ENCODE measurements at regions not wholly inside any gene's neighbourhood (a gene's known extent, or its start where the extent isn't known, plus 50 kb on each side); places are given as distances from the start of the nearest gene placed in this dataset.
A peak's percentile ranks its signal among the peaks of the same experiment; 100 is the strongest.
"Not testable (repeated sequence)": the region's sequence is repeated elsewhere in the genome, so short reads cannot be mapped to it uniquely, and the experiment has no call there.

- no peak for TF ChIP-seq CTCF (IDR thresholded peaks at IDR 0.05; ENCODE audit: low read depth, low read length, missing control alignments)
- H3K4me3 ChIP-seq (ENCODE audit: low read depth, low read length) = no peak overlapping the region
- in situ Hi-C loops (cut with HindIII; ENCODE audit: low sequenced_read_pairs) = no loop called here
- no peak for DNase-seq (ENCODE audit: low read depth)
These were observed 64.9 kb upstream of the HSPB3 start for GRCh38 chr5:54390539-54391031.

GRCh38 chr5:54390015-54390414, 65.5 kb upstream of the HSPB3 start:
- DNase-seq (ENCODE audit: low read depth) = peak; percentile 88
- no peak overlapping the region for H3K4me3 ChIP-seq (ENCODE audit: low read depth, low read length)
- in situ Hi-C loops (cut with HindIII; ENCODE audit: low sequenced_read_pairs) = no loop called here
- TF ChIP-seq CTCF (IDR thresholded peaks at IDR 0.05; ENCODE audit: low read depth, low read length, missing control alignments) = no peak

- in situ Hi-C loops (cut with HindIII; ENCODE audit: low sequenced_read_pairs); H3K4me3 ChIP-seq (ENCODE audit: low read depth, low read length); DNase-seq (ENCODE audit: low read depth): not testable (repeated sequence)
These were observed 66.1 kb upstream of the HSPB3 start for GRCh38 chr5:54389399-54389798.

GRCh38 chr5:54388811-54389210, 66.7 kb upstream of the HSPB3 start:
- no peak for DNase-seq (ENCODE audit: low read depth)
- H3K4me3 ChIP-seq (ENCODE audit: low read depth, low read length) = no peak overlapping the region
- no peak for TF ChIP-seq CTCF (IDR thresholded peaks at IDR 0.05; ENCODE audit: low read depth, low read length, missing control alignments)
- in situ Hi-C loops (cut with HindIII; ENCODE audit: low sequenced_read_pairs) = no loop called here

GRCh38 chr5:54388409-54388808, 67.1 kb upstream of the HSPB3 start:
- no peak overlapping the region for H3K4me3 ChIP-seq (ENCODE audit: low read depth, low read length)
- in situ Hi-C loops (cut with HindIII; ENCODE audit: low sequenced_read_pairs) = no loop called here
- TF ChIP-seq CTCF (IDR thresholded peaks at IDR 0.05; ENCODE audit: low read depth, low read length, missing control alignments) = no peak
- no peak for DNase-seq (ENCODE audit: low read depth)

GRCh38 chr5:54387659-54388232, 67.8 kb upstream of the HSPB3 start:
- DNase-seq (ENCODE audit: low read depth) = no peak
- TF ChIP-seq CTCF (IDR thresholded peaks at IDR 0.05; ENCODE audit: low read depth, low read length, missing control alignments) = no peak
- in situ Hi-C loops (cut with HindIII; ENCODE audit: low sequenced_read_pairs) = no loop called here
- no peak overlapping the region for H3K4me3 ChIP-seq (ENCODE audit: low read depth, low read length)

GRCh38 chr5:54387031-54387430, 68.5 kb upstream of the HSPB3 start:
- no peak overlapping the region for H3K4me3 ChIP-seq (ENCODE audit: low read depth, low read length)
- DNase-seq (ENCODE audit: low read depth) = no peak
- in situ Hi-C loops (cut with HindIII; ENCODE audit: low sequenced_read_pairs) = no loop called here
- TF ChIP-seq CTCF (IDR thresholded peaks at IDR 0.05; ENCODE audit: low read depth, low read length, missing control alignments) = no peak

Data from astrocyte of the cerebellum (primary cell).